Peyer's patch (tissue), 4 donors: ENCODE measurements at regions not wholly inside any gene's neighbourhood (a gene's known extent, or its start where the extent isn't known, plus 50 kb on each side); places are given as distances from the start of the nearest gene placed in this dataset.

Source experiments
- CTCF ChIP-seq, 6 experiments: fragments of 450-650 bp in 4 of 6; fragments of 200-600 bp in 2 of 6; sonication (generic) in 1 of 6; IDR thresholded peaks; one replicate each; pipeline ENCODE4 v1.5.1; 2017 to 2019; ENCODE audit warnings: antibody characterized with exemption in 6 of 6, mild to moderate bottlenecking in 3 of 6, moderate library complexity in 1 of 6
- POLR2A ChIP-seq, 2 donors: fragments of 450-650 bp; IDR thresholded peaks; one replicate each; pipeline ENCODE4 v1.5.1; 2017; ENCODE audit warnings: antibody characterized with exemption in 2 of 2, mild to moderate bottlenecking in 2 of 2, moderate library complexity in 2 of 2

- TF ChIP-seq POLR2A (IDR thresholded peaks at IDR 0.05) (no peak), CTCF (IDR thresholded peaks at IDR 0.05) (no peak)
Measured at GRCh38 chr17:77670173-77670572, 288.3 kb upstream of the TNRC6C start.
